Panc1 (cell line): ENCODE measurements at regions not wholly inside any gene's neighbourhood (a gene's known extent, or its start where the extent isn't known, plus 50 kb on each side); places are given as distances from the start of the nearest gene placed in this dataset.

Experiments
- ATAC-seq: fragments of 200-7000 bp; cut with Tn5 transposase; 2 replicates; pipeline ENCODE4 v1.9.1; 2020; ENCODE audit warnings: mild to moderate bottlenecking, moderate library complexity
- BruUV-seq: library from RNA; stranded (reverse); fragments of 400-500 nt; replicated peaks from 2 replicates; lab custom pipeline; 2021; lab: Mats Ljungman, UMichigan
- CTCF ChIA-PET: fragments of 300-600 bp; sonication (Branson Sonifier 250); formaldehyde crosslinking; loops from one replicate; lab custom pipeline; 2022; ENCODE audit warnings: antibody characterized with exemption; lab: Charles Lee
- POLR2A ChIA-PET: fragments of 300-600 bp; sonication (Branson Sonifier 250); formaldehyde crosslinking; loops from one replicate; lab custom pipeline; 2022; ENCODE audit warnings: antibody characterized with exemption; lab: Charles Lee
- DNase-seq: peaks from one replicate; pipeline ENCODE4 v3.0.0-alpha.2; 2010; ENCODE audit warnings: low read depth, low spot score
- H3K27ac ChIP-seq: 2 replicates; pipeline ENCODE4 v1.5.1; 2011; ENCODE audit warnings: mild to moderate bottlenecking, low read length, inconsistent platforms
- H3K27me3 ChIP-seq: fragments of 200-500 bp; sonication (Bioruptor generic); 2 replicates; pipeline ENCODE4 v1.6.0; 2014; ENCODE audit warnings: low read length, inconsistent platforms; ENCODE audit not compliant: control insufficient read depth, insufficient read depth
- H3K36me3 ChIP-seq: fragments of 200-500 bp; sonication (Bioruptor generic); 2 replicates; pipeline ENCODE4 v1.5.1; 2014; ENCODE audit warnings: inconsistent platforms, mild to moderate bottlenecking, low read length, moderate library complexity; ENCODE audit not compliant: control insufficient read depth, insufficient read depth
- H3K4me1 ChIP-seq: 2 replicates; pipeline ENCODE4 v1.5.1; 2011; ENCODE audit warnings: inconsistent platforms, mild to moderate bottlenecking, low read length, moderate library complexity; ENCODE audit not compliant: control insufficient read depth, insufficient read depth
- H3K4me3 ChIP-seq, 2 experiments: 2 replicates each; pipeline ENCODE4 v1.5.1; 2011 to 2012; ENCODE audit warnings: low read depth in 2 of 2, low read length in 2 of 2, mild to moderate bottlenecking in 2 of 2, inconsistent platforms in 1 of 2, moderate library complexity in 1 of 2
- H3K9me3 ChIP-seq: fragments of 200-500 bp; sonication (Bioruptor generic); 2 replicates; pipeline ENCODE4 v1.5.1; 2014; ENCODE audit warnings: low read depth, mild to moderate bottlenecking, inconsistent platforms, low read length, moderate library complexity; ENCODE audit not compliant: control insufficient read depth, insufficient read depth
- POLR2AphosphoS5 ChIP-seq: IDR thresholded peaks from 2 replicates; pipeline ENCODE4 v1.6.1; 2012; ENCODE audit warnings: mild to moderate bottlenecking, low read depth, low read length, moderate library complexity
- SIN3A ChIP-seq: IDR thresholded peaks from 2 replicates; pipeline ENCODE4 v1.6.1; 2012; ENCODE audit warnings: low read depth, mild to moderate bottlenecking, low read length, moderate library complexity, borderline replicate concordance; ENCODE audit not compliant: insufficient read depth
- TCF7L2 ChIP-seq: IDR thresholded peaks from 2 replicates; pipeline ENCODE4 v1.6.1; 2011; ENCODE audit warnings: mild to moderate bottlenecking, low read depth, low read length, inconsistent platforms
- in situ Hi-C: cut with HindIII; loops from 2 replicates; pipeline ENCODE4 v1.10.0; 2016; ENCODE audit warnings: low sequenced_read_pairs, low pct_unique_long_range_greater_than_20kb
- intact Hi-C: fragments of 100-400 bp; cut with micrococcal nuclease; formaldehyde crosslinking; loops from one replicate; pipeline ENCODE4 v1.10.0; 2022; ENCODE audit not compliant: unreplicated experiment
- TF ChIP-seq, protein P1 (sequence below), 2 experiments: IDR thresholded peaks; 2 replicates each; pipeline ENCODE4 v1.6.1; 2011 to 2012; ENCODE audit warnings: low read depth in 2 of 2, control low read depth in 1 of 2, low read length in 1 of 2, mild to moderate bottlenecking in 1 of 2, moderate library complexity in 1 of 2; ENCODE audit not compliant: insufficient read depth in 1 of 2
- TF ChIP-seq, protein P2 (sequence below): fragments of 450-650 bp; IDR thresholded peaks from 2 replicates; pipeline ENCODE4 v1.5.1; 2017; ENCODE audit warnings: mild to moderate bottlenecking

DNA sequence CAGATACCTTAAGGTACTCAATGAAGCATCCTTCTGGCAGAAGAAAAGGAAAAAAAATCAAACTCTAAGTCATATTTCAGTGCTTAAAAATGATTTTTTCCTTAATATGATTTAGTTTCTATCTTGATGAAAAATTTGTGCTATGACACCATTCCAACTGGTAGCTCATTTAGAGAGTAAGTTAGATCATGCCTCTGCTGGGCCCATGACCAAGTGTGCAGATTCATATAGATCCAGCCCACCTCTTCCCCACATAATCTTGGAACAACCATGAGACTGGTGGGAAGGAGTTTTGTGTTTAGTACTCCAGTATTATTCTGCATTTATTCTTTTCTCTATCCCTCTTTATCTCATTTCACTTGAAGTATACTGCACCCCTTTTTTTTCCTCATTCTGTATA, 908.3 kb downstream of the KCNMA1 start:
- in situ Hi-C loops (no loop called here), intact Hi-C loops (no loop called here)
- peaks cover 12% of the 10 kb centered on the region for H3K27me3 ChIP-seq
- no peaks in the 10 kb centered on the region for H3K4me1 ChIP-seq
- TF ChIP-seq, protein P1, sequence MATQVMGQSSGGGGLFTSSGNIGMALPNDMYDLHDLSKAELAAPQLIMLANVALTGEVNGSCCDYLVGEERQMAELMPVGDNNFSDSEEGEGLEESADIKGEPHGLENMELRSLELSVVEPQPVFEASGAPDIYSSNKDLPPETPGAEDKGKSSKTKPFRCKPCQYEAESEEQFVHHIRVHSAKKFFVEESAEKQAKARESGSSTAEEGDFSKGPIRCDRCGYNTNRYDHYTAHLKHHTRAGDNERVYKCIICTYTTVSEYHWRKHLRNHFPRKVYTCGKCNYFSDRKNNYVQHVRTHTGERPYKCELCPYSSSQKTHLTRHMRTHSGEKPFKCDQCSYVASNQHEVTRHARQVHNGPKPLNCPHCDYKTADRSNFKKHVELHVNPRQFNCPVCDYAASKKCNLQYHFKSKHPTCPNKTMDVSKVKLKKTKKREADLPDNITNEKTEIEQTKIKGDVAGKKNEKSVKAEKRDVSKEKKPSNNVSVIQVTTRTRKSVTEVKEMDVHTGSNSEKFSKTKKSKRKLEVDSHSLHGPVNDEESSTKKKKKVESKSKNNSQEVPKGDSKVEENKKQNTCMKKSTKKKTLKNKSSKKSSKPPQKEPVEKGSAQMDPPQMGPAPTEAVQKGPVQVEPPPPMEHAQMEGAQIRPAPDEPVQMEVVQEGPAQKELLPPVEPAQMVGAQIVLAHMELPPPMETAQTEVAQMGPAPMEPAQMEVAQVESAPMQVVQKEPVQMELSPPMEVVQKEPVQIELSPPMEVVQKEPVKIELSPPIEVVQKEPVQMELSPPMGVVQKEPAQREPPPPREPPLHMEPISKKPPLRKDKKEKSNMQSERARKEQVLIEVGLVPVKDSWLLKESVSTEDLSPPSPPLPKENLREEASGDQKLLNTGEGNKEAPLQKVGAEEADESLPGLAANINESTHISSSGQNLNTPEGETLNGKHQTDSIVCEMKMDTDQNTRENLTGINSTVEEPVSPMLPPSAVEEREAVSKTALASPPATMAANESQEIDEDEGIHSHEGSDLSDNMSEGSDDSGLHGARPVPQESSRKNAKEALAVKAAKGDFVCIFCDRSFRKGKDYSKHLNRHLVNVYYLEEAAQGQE (IDR thresholded peaks at IDR 0.05; ENCODE audit: insufficient read depth in 1 of 2, low read depth in 2 of 2, low read length in 1 of 2), result no peak
- TF ChIP-seq SIN3A (no peak), TCF7L2 (no peak), POLR2AphosphoS5 (no peak)
- TF ChIP-seq, protein P2, sequence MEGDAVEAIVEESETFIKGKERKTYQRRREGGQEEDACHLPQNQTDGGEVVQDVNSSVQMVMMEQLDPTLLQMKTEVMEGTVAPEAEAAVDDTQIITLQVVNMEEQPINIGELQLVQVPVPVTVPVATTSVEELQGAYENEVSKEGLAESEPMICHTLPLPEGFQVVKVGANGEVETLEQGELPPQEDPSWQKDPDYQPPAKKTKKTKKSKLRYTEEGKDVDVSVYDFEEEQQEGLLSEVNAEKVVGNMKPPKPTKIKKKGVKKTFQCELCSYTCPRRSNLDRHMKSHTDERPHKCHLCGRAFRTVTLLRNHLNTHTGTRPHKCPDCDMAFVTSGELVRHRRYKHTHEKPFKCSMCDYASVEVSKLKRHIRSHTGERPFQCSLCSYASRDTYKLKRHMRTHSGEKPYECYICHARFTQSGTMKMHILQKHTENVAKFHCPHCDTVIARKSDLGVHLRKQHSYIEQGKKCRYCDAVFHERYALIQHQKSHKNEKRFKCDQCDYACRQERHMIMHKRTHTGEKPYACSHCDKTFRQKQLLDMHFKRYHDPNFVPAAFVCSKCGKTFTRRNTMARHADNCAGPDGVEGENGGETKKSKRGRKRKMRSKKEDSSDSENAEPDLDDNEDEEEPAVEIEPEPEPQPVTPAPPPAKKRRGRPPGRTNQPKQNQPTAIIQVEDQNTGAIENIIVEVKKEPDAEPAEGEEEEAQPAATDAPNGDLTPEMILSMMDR, result no peak
- no peak overlapping the region for H3K4me3 ChIP-seq
- no peaks in the 10 kb centered on the region for H3K9me3 ChIP-seq
- DNase-seq (no peak), ATAC-seq (no peak)
- ChIA-PET POLR2A (no interaction called here), CTCF (no interaction called here)
- H3K27ac ChIP-seq, result no peak overlapping the region
- no peaks in the 10 kb centered on the region for H3K36me3 ChIP-seq
- BruUV-seq, result no TSS peak

DNA sequence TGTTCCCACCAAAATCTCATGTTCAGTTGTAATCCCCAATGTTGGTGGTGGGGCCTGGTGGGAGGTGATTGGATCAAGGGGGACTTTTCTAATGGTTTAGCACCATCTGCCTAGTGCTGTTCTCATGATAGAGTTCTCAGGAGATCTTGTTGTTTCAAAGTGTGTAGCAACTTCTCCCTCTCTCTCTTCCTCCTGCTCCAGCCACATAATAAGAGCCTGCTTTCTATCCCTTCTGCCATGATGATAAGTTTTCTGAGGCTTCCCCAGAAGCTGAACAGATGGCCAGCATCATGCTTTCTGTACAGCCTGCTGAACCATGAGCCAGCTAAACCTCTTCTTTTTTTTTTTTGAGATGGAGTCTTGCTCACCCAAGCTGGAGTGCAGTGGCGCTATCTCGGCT, 910.6 kb downstream of the KCNMA1 start:
- ChIA-PET CTCF (no interaction called here), POLR2A (no interaction called here)
- H3K36me3 ChIP-seq, result no peaks in the 10 kb centered on the region
- intact Hi-C loops, result no loop called here
- BruUV-seq, result no TSS peak
- no peak overlapping the region for H3K4me3 ChIP-seq
- TF ChIP-seq SIN3A (no peak), POLR2AphosphoS5 (no peak), TCF7L2 (no peak)
- TF ChIP-seq, protein P2, result no peak
- TF ChIP-seq, protein P1 (IDR thresholded peaks at IDR 0.05; ENCODE audit: insufficient read depth in 1 of 2, low read depth in 2 of 2, low read length in 1 of 2), result no peak
- H3K27me3 ChIP-seq, result peaks cover 17% of the 10 kb centered on the region
- H3K9me3 ChIP-seq, result no peaks in the 10 kb centered on the region
- in situ Hi-C loops, result no loop called here
- ATAC-seq, result no peak
- H3K4me1 ChIP-seq, result no peaks in the 10 kb centered on the region
- H3K27ac ChIP-seq, result no peak overlapping the region
- DNase-seq, result no peak
